Endothelial cell of umbilical vein (primary cell): ENCODE measurements at regions not wholly inside any gene's neighbourhood (a gene's known extent, or its start where the extent isn't known, plus 50 kb on each side); places are given as distances from the start of the nearest gene placed in this dataset.

ENCODE experiments used
- EZH2 ChIP-seq: IDR thresholded peaks from 2 replicates; pipeline ENCODE4 v1.6.1; 2012; ENCODE audit warnings: borderline replicate concordance, low read depth, mild to moderate bottlenecking, moderate library complexity, low read length, inconsistent platforms; ENCODE audit not compliant: severe bottlenecking
- JUN ChIP-seq: IDR thresholded peaks from 2 replicates; pipeline ENCODE4 v1.6.1; 2011; ENCODE audit warnings: borderline replicate concordance, low read depth; ENCODE audit not compliant: insufficient read length, insufficient read depth
- POLR2A ChIP-seq: IDR thresholded peaks from 2 replicates; pipeline ENCODE4 v1.6.1; 2012; ENCODE audit warnings: low read depth, mild to moderate bottlenecking, control low read depth, low read length
- POLR2AphosphoS5 ChIP-seq: IDR thresholded peaks from 2 replicates; pipeline ENCODE4 v1.6.1; 2012; ENCODE audit warnings: low read depth, mild to moderate bottlenecking, control low read depth, low read length, moderate library complexity; ENCODE audit not compliant: insufficient read depth
- TF ChIP-seq, protein P1 (sequence below), 2 donors: IDR thresholded peaks; 1 replicate in 1 of 2; 2 replicates in 1 of 2; pipeline ENCODE4 v1.5.1; 2011; ENCODE audit warnings: low read length in 2 of 2, mild to moderate bottlenecking in 2 of 2, moderate library complexity in 2 of 2, control low read depth in 1 of 2, inconsistent platforms in 1 of 2, low read depth in 1 of 2; ENCODE audit not compliant: insufficient read depth in 1 of 2; ENCODE audit errors: extremely low read depth in 1 of 2
- TF ChIP-seq, protein P2 (sequence below): IDR thresholded peaks from 2 replicates; pipeline ENCODE4 v1.6.1; 2011; ENCODE audit not compliant: insufficient read depth, insufficient read length

DNA sequence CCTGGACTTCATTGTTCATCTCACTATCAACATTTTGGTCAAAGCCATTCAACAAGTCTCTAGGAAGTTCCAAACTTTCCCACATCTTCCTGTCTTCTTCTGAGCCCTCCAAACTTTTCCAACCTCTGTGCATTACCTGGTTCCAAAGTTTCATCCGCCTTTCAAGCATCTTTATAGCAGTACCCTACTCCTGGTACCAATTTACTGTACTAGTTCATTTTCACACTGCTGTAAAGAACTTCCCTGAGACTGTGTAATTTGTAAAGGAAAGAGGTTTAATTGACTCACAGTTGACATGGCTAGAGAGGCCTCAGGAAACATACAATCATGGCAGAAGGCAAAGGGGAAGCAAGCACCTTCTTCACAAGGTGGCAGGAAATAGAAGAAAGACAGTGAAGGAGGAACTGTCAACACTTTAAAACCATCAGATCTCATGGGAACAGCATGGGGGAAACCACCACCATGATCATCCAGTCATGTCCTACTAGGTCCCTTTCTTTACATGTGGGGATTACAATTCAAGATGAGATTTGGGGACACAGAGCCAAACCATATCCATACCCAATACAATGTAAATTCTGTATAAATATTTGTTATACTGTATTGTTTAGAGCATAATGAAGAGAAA is 109.7 kb downstream of the C12orf75 start:
- TF ChIP-seq, protein P1, sequence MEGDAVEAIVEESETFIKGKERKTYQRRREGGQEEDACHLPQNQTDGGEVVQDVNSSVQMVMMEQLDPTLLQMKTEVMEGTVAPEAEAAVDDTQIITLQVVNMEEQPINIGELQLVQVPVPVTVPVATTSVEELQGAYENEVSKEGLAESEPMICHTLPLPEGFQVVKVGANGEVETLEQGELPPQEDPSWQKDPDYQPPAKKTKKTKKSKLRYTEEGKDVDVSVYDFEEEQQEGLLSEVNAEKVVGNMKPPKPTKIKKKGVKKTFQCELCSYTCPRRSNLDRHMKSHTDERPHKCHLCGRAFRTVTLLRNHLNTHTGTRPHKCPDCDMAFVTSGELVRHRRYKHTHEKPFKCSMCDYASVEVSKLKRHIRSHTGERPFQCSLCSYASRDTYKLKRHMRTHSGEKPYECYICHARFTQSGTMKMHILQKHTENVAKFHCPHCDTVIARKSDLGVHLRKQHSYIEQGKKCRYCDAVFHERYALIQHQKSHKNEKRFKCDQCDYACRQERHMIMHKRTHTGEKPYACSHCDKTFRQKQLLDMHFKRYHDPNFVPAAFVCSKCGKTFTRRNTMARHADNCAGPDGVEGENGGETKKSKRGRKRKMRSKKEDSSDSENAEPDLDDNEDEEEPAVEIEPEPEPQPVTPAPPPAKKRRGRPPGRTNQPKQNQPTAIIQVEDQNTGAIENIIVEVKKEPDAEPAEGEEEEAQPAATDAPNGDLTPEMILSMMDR (IDR thresholded peaks at IDR 0.05; ENCODE audit: extremely low read depth in 1 of 2, insufficient read depth in 1 of 2, low read depth in 1 of 2, low read length in 2 of 2) = no peak
- TF ChIP-seq JUN = no peak
- no peak for TF ChIP-seq POLR2A
- TF ChIP-seq EZH2 = no peak
- no peak for TF ChIP-seq POLR2AphosphoS5
- TF ChIP-seq, protein P2, sequence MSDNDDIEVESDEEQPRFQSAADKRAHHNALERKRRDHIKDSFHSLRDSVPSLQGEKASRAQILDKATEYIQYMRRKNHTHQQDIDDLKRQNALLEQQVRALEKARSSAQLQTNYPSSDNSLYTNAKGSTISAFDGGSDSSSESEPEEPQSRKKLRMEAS = no peak
